ENCODE measurements at regions not wholly inside any gene's neighbourhood (a gene's known extent, or its start where the extent isn't known, plus 50 kb on each side); places are given as distances from the start of the nearest gene placed in this dataset.

- no peak for DNase-seq (ENCODE audit: low read depth)
- no peak for TF ChIP-seq CTCF (conservative IDR thresholded peaks at IDR 0.05; ENCODE audit: low read depth, low read length)
- no peak overlapping the region for H3K4me3 ChIP-seq (ENCODE audit: low read length)
Observed at GRCh38 chr14:76551906-76552305, 176.0 kb downstream of the ESRRB start.

- peak; percentile 19 for TF ChIP-seq CTCF (conservative IDR thresholded peaks at IDR 0.05; ENCODE audit: low read depth, low read length)
- no peak overlapping the region for H3K4me3 ChIP-seq (ENCODE audit: low read length)
- DNase-seq (ENCODE audit: low read depth), result no peak
Observed at GRCh38 chr14:76564471-76565422, 188.8 kb downstream of the ESRRB start.

- no peak for TF ChIP-seq CTCF (conservative IDR thresholded peaks at IDR 0.05; ENCODE audit: low read depth, low read length)
- DNase-seq (ENCODE audit: low read depth), result no peak
- no peak overlapping the region for H3K4me3 ChIP-seq (ENCODE audit: low read length)
Observed at GRCh38 chr14:76566439-76566838, 190.5 kb downstream of the ESRRB start.

GRCh38 chr14:76574416-76575095 is 186.7 kb upstream of the VASH1 start:
- no peak overlapping the region for H3K4me3 ChIP-seq (ENCODE audit: low read length)
- no peak for TF ChIP-seq CTCF (conservative IDR thresholded peaks at IDR 0.05; ENCODE audit: low read depth, low read length)
- no peak for DNase-seq (ENCODE audit: low read depth)

- no peak overlapping the region for H3K4me3 ChIP-seq (ENCODE audit: low read length)
- DNase-seq (ENCODE audit: low read depth), result no peak
- no peak for TF ChIP-seq CTCF (conservative IDR thresholded peaks at IDR 0.05; ENCODE audit: low read depth, low read length)
Observed at GRCh38 chr14:76575108-76575507, 186.2 kb upstream of the VASH1 start.

GRCh38 chr14:76576047-76576741 is 185.1 kb upstream of the VASH1 start:
- DNase-seq (ENCODE audit: low read depth), result peak; percentile 14

More at GRCh38 chr14:76576047-76576741, 185.1 kb upstream of the VASH1 start:
- no peak for TF ChIP-seq CTCF (conservative IDR thresholded peaks at IDR 0.05; ENCODE audit: low read depth, low read length)
- no peak overlapping the region for H3K4me3 ChIP-seq (ENCODE audit: low read length)
